Right forelimb (tissue), 1 donor: ENCODE measurements at regions not wholly inside any gene's neighbourhood (a gene's known extent, or its start where the extent isn't known, plus 50 kb on each side); places are given as distances from the start of the nearest gene placed in this dataset.

Source experiments
- DNase-seq: peaks from one replicate; pipeline ENCODE4 v3.0.0-alpha.2; 2018

GRCh38 chr1:82299656-82300055, 498.9 kb downstream of the ADGRL2 start:
- no peak for DNase-seq

- DNase-seq: no peak
Observed at GRCh38 chr1:82299056-82299455, 498.3 kb downstream of the ADGRL2 start.

GRCh38 chr1:82297139-82297896, 496.6 kb downstream of the ADGRL2 start:
- no peak for DNase-seq

GRCh38 chr1:82287556-82287955, 486.8 kb downstream of the ADGRL2 start:
- no peak for DNase-seq

GRCh38 chr1:82284213-82284612, 483.5 kb downstream of the ADGRL2 start:
- no peak for DNase-seq

GRCh38 chr1:82279241-82279640, 478.5 kb downstream of the ADGRL2 start:
- DNase-seq: no peak

GRCh38 chr1:82273816-82274215, 473.1 kb downstream of the ADGRL2 start:
- no peak for DNase-seq

GRCh38 chr1:82269431-82269830, 468.7 kb downstream of the ADGRL2 start:
- DNase-seq: peak; percentile 68

GRCh38 chr1:82268826-82269225, 468.1 kb downstream of the ADGRL2 start:
- no peak for DNase-seq

- DNase-seq: no peak
Observed at GRCh38 chr1:82266351-82266750, 465.6 kb downstream of the ADGRL2 start.

- no peak for DNase-seq
Observed at GRCh38 chr1:82265436-82265835, 464.7 kb downstream of the ADGRL2 start.

- DNase-seq: no peak
Observed at GRCh38 chr1:82264802-82265201, 464.1 kb downstream of the ADGRL2 start.

- no peak for DNase-seq
Observed at GRCh38 chr1:82263396-82263795, 462.7 kb downstream of the ADGRL2 start.

GRCh38 chr1:82260666-82261065, 459.9 kb downstream of the ADGRL2 start:
- DNase-seq: no peak

GRCh38 chr1:82260051-82260450, 459.3 kb downstream of the ADGRL2 start:
- no peak for DNase-seq

- no peak for DNase-seq
Observed at GRCh38 chr1:82258887-82259286, 458.2 kb downstream of the ADGRL2 start.

GRCh38 chr1:82246050-82246449, 445.3 kb downstream of the ADGRL2 start:
- no peak for DNase-seq

GRCh38 chr1:82245345-82246014, 444.7 kb downstream of the ADGRL2 start:
- DNase-seq: no peak

GRCh38 chr1:82240571-82240970, 439.8 kb downstream of the ADGRL2 start:
- DNase-seq: no peak

GRCh38 chr1:82230667-82231066, 429.9 kb downstream of the ADGRL2 start:
- DNase-seq: no peak

GRCh38 chr1:82227306-82228095, 426.8 kb downstream of the ADGRL2 start:
- no peak for DNase-seq

- no peak for DNase-seq
Observed at GRCh38 chr1:82226186-82226505, 425.4 kb downstream of the ADGRL2 start.

GRCh38 chr1:82225421-82226185, 424.9 kb downstream of the ADGRL2 start:
- no peak for DNase-seq
